Loucy (cell line): ENCODE measurements at regions not wholly inside any gene's neighbourhood (a gene's known extent, or its start where the extent isn't known, plus 50 kb on each side); places are given as distances from the start of the nearest gene placed in this dataset.

ENCODE experiments used
- H2AFZ ChIP-seq: fragments of 200-600 bp; sonication (generic); 2 replicates; pipeline ENCODE4 v1.6.0; 2016; ENCODE audit warnings: antibody characterized with exemption, mild to moderate bottlenecking, low read length, moderate library complexity
- H3F3A ChIP-seq: fragments of 200-600 bp; 2 replicates; pipeline ENCODE4 v1.6.0; 2016; ENCODE audit warnings: antibody characterized with exemption, low read depth, mild to moderate bottlenecking
- H3K27me3 ChIP-seq: fragments of 200-600 bp; sonication (generic); 2 replicates; pipeline ENCODE4 v1.6.1; 2014; ENCODE audit warnings: low read length, mild to moderate bottlenecking; ENCODE audit not compliant: insufficient read depth, poor library complexity, severe bottlenecking
- H3K36me3 ChIP-seq: fragments of 200-600 bp; sonication (generic); 2 replicates; pipeline ENCODE4 v1.6.1; 2016; ENCODE audit warnings: low read length; ENCODE audit not compliant: insufficient read depth
- H3K4me1 ChIP-seq: fragments of 200-600 bp; sonication (generic); 2 replicates; pipeline ENCODE4 v1.5.1; 2014; ENCODE audit warnings: low read length, mild to moderate bottlenecking; ENCODE audit not compliant: insufficient read depth, poor library complexity, severe bottlenecking
- H3K4me2 ChIP-seq: fragments of 200-600 bp; sonication (generic); 2 replicates; pipeline ENCODE4 v1.6.0; 2014; ENCODE audit warnings: antibody characterized with exemption, low read length, low read depth, mild to moderate bottlenecking; ENCODE audit not compliant: poor library complexity, severe bottlenecking
- H3K4me3 ChIP-seq: fragments of 200-600 bp; sonication (generic); 2 replicates; pipeline ENCODE4 v1.5.1; 2014; ENCODE audit warnings: low read length, mild to moderate bottlenecking, mixed read lengths; ENCODE audit not compliant: poor library complexity, severe bottlenecking
- H3K79me2 ChIP-seq: fragments of 200-600 bp; sonication (generic); 2 replicates; pipeline ENCODE4 v1.6.1; 2014; ENCODE audit warnings: low read length; ENCODE audit not compliant: insufficient read depth
- H3K9ac ChIP-seq: fragments of 200-600 bp; sonication (generic); 2 replicates; pipeline ENCODE4 v1.6.0; 2014; ENCODE audit warnings: mild to moderate bottlenecking, low read depth, low read length, moderate library complexity; ENCODE audit not compliant: poor library complexity, severe bottlenecking
- H3K9me2 ChIP-seq: fragments of 200-600 bp; sonication (generic); replicated peaks from 2 replicates; pipeline ENCODE4 v1.6.1; 2016; ENCODE audit warnings: low read depth, low read length, mixed read lengths
- H3K9me3 ChIP-seq: fragments of 200-600 bp; sonication (generic); 2 replicates; pipeline ENCODE4 v1.6.1; 2014; ENCODE audit warnings: mild to moderate bottlenecking, antibody characterized with exemption, low read length, low read depth; ENCODE audit not compliant: insufficient read depth
- H4K20me1 ChIP-seq: fragments of 200-600 bp; sonication (generic); 2 replicates; pipeline ENCODE4 v1.6.0; 2014; ENCODE audit warnings: antibody characterized with exemption, low read length, mild to moderate bottlenecking; ENCODE audit not compliant: insufficient read depth, poor library complexity, severe bottlenecking
- CTCF ChIP-seq: fragments of 200-600 bp; sonication (generic); conservative IDR thresholded peaks from 2 replicates; pipeline ENCODE4 v1.5.1; 2014; ENCODE audit warnings: mild to moderate bottlenecking, antibody characterized with exemption, low read length
- EZH2phosphoT487 ChIP-seq: fragments of 200-600 bp; IDR thresholded peaks from 2 replicates; pipeline ENCODE4 v1.6.1; 2018; ENCODE audit warnings: antibody characterized with exemption, mild to moderate bottlenecking, moderate library complexity, borderline replicate concordance

- no peaks in the 10 kb centered on the region for H3K27me3 ChIP-seq
- no peaks in the 10 kb centered on the region for H3K9me2 ChIP-seq
- no peak overlapping the region for H3K4me3 ChIP-seq
- H3F3A ChIP-seq: no peaks in the 10 kb centered on the region
- no peaks in the 10 kb centered on the region for H3K9me3 ChIP-seq
- no peaks in the 10 kb centered on the region for H3K79me2 ChIP-seq
- H3K9ac ChIP-seq: no peak overlapping the region
- H4K20me1 ChIP-seq: no peaks in the 10 kb centered on the region
- H2AFZ ChIP-seq: no peak overlapping the region
- TF ChIP-seq EZH2phosphoT487 (no peak), CTCF (no peak)
- H3K4me2 ChIP-seq: no peak overlapping the region
- H3K36me3 ChIP-seq: no peaks in the 10 kb centered on the region
- H3K4me1 ChIP-seq: no peaks in the 10 kb centered on the region
Measured at GRCh38 chr10:129170812-129171211, 296.2 kb upstream of the MGMT start.

- H3K9me3 ChIP-seq: no peaks in the 10 kb centered on the region
- H3K4me3 ChIP-seq: no peak overlapping the region
- H2AFZ ChIP-seq: no peak overlapping the region
- no peak overlapping the region for H3K9ac ChIP-seq
- no peaks in the 10 kb centered on the region for H3K9me2 ChIP-seq
- no peaks in the 10 kb centered on the region for H3K79me2 ChIP-seq
- H3K27me3 ChIP-seq: no peaks in the 10 kb centered on the region
- H3K4me2 ChIP-seq: no peak overlapping the region
- TF ChIP-seq CTCF: no peak
- TF ChIP-seq EZH2phosphoT487: no peak
- no peaks in the 10 kb centered on the region for H3K4me1 ChIP-seq
- H3F3A ChIP-seq: no peaks in the 10 kb centered on the region
- H4K20me1 ChIP-seq: no peaks in the 10 kb centered on the region
- no peaks in the 10 kb centered on the region for H3K36me3 ChIP-seq
Measured at GRCh38 chr10:129171812-129172211, 295.2 kb upstream of the MGMT start.

GRCh38 chr10:129174232-129175014, 292.6 kb upstream of the MGMT start:
- no peak overlapping the region for H2AFZ ChIP-seq
- TF ChIP-seq CTCF (no peak), EZH2phosphoT487 (no peak)
- no peaks in the 10 kb centered on the region for H3K36me3 ChIP-seq
- H3F3A ChIP-seq: no peaks in the 10 kb centered on the region
- H3K27me3 ChIP-seq: no peaks in the 10 kb centered on the region
- no peaks in the 10 kb centered on the region for H3K9me3 ChIP-seq
- H3K9ac ChIP-seq: no peak overlapping the region
- no peak overlapping the region for H3K4me3 ChIP-seq
- no peaks in the 10 kb centered on the region for H4K20me1 ChIP-seq
- H3K4me2 ChIP-seq: no peak overlapping the region
- no peaks in the 10 kb centered on the region for H3K4me1 ChIP-seq
- no peaks in the 10 kb centered on the region for H3K79me2 ChIP-seq
- H3K9me2 ChIP-seq: no peaks in the 10 kb centered on the region
